ENCODE measurements at regions not wholly inside any gene's neighbourhood (a gene's known extent, or its start where the extent isn't known, plus 50 kb on each side); places are given as distances from the start of the nearest gene placed in this dataset.
A peak's percentile ranks its signal among the peaks of the same experiment; 100 is the strongest.

GRCh38 chr11:101816613-101817012 is 98.2 kb upstream of the CEP126 start:
- Mint-ChIP-seq H3K4me1 (no peaks in the 10 kb centered on the region), H3K36me3 (no peaks in the 10 kb centered on the region), H3K27ac (peak overlapping the region; percentile 36), H3K27me3 (ENCODE audit: insufficient read depth, low read depth) (peaks cover 2% of the 10 kb centered on the region), H3K4me3 (no peak overlapping the region), H3K9me3 (no peaks in the 10 kb centered on the region)
- H4K20me1 ChIP-seq (ENCODE audit: low read depth), result no peaks in the 10 kb centered on the region
- no peak overlapping the region for H3K4me2 ChIP-seq
- DNase-seq (ENCODE audit: low spot score), result no peak
- H2AFZ ChIP-seq (replicated peaks), result no peak overlapping the region
- TF ChIP-seq EZH2phosphoT487 (IDR thresholded peaks at IDR 0.05) (no peak), EZH2 (IDR thresholded peaks at IDR 0.05) (no peak), CTCF (IDR thresholded peaks at IDR 0.05) (no peak)
- H3K4me3 ChIP-seq, result no peak overlapping the region
- H3K9me3 ChIP-seq (ENCODE audit: low read depth), result no peaks in the 10 kb centered on the region
- H3K27ac ChIP-seq, result no peak overlapping the region
- H3K27me3 ChIP-seq, result no peaks in the 10 kb centered on the region
- no peaks in the 10 kb centered on the region for H3F3A ChIP-seq (ENCODE audit: low read depth)
- H3K4me1 ChIP-seq, result no peaks in the 10 kb centered on the region
- no peak overlapping the region for H3K9ac ChIP-seq
- H3K79me2 ChIP-seq (ENCODE audit: low read depth), result no peaks in the 10 kb centered on the region
- H3K36me3 ChIP-seq, result no peaks in the 10 kb centered on the region

- Histone ChIP-seq H4K20me1 (ENCODE audit: low read depth) (no peaks in the 10 kb centered on the region), H3K9ac (no peak overlapping the region), H3K4me3 (no peak overlapping the region), H3K79me2 (ENCODE audit: low read depth) (no peaks in the 10 kb centered on the region), H3K27ac (no peak overlapping the region), H3K9me3 (ENCODE audit: low read depth) (no peaks in the 10 kb centered on the region), H3K4me2 (no peak overlapping the region), H3K27me3 (no peaks in the 10 kb centered on the region), H2AFZ (replicated peaks) (no peak overlapping the region), H3K36me3 (no peaks in the 10 kb centered on the region), H3F3A (ENCODE audit: low read depth) (no peaks in the 10 kb centered on the region), H3K4me1 (no peaks in the 10 kb centered on the region)
- Mint-ChIP-seq H3K4me1 (no peaks in the 10 kb centered on the region), H3K9me3 (no peaks in the 10 kb centered on the region), H3K4me3 (no peak overlapping the region), H3K36me3 (no peaks in the 10 kb centered on the region), H3K27ac (no peak overlapping the region), H3K27me3 (ENCODE audit: insufficient read depth, low read depth) (peaks cover 4% of the 10 kb centered on the region)
- no peak for DNase-seq (ENCODE audit: low spot score)
- TF ChIP-seq CTCF (IDR thresholded peaks at IDR 0.05) (no peak), EZH2 (IDR thresholded peaks at IDR 0.05) (no peak), EZH2phosphoT487 (IDR thresholded peaks at IDR 0.05) (no peak)
Measured at GRCh38 chr11:101812546-101812945, 102.3 kb upstream of the CEP126 start.

GRCh38 chr11:101810546-101810945 is 104.3 kb upstream of the CEP126 start:
- Histone ChIP-seq H2AFZ (replicated peaks) (no peak overlapping the region), H4K20me1 (ENCODE audit: low read depth) (no peaks in the 10 kb centered on the region), H3K79me2 (ENCODE audit: low read depth) (no peaks in the 10 kb centered on the region), H3K36me3 (no peaks in the 10 kb centered on the region), H3F3A (ENCODE audit: low read depth) (no peaks in the 10 kb centered on the region), H3K27ac (no peak overlapping the region), H3K4me1 (no peaks in the 10 kb centered on the region), H3K27me3 (no peaks in the 10 kb centered on the region), H3K4me2 (no peak overlapping the region), H3K9me3 (ENCODE audit: low read depth) (no peaks in the 10 kb centered on the region), H3K4me3 (no peak overlapping the region), H3K9ac (no peak overlapping the region)
- Mint-ChIP-seq H3K9me3 (no peaks in the 10 kb centered on the region), H3K36me3 (no peaks in the 10 kb centered on the region), H3K4me1 (no peaks in the 10 kb centered on the region), H3K4me3 (no peak overlapping the region), H3K27ac (no peak overlapping the region), H3K27me3 (ENCODE audit: insufficient read depth, low read depth) (peaks cover 2% of the 10 kb centered on the region)
- TF ChIP-seq EZH2 (IDR thresholded peaks at IDR 0.05) (no peak), CTCF (IDR thresholded peaks at IDR 0.05) (no peak), EZH2phosphoT487 (IDR thresholded peaks at IDR 0.05) (no peak)
- DNase-seq (ENCODE audit: low spot score), result no peak

- no peak for TF ChIP-seq EZH2 (IDR thresholded peaks at IDR 0.05)
- no peak overlapping the region for H3K4me3 ChIP-seq
- no peaks in the 10 kb centered on the region for H3F3A ChIP-seq (ENCODE audit: low read depth)
- H3K27me3 ChIP-seq, result no peaks in the 10 kb centered on the region
- H3K79me2 ChIP-seq (ENCODE audit: low read depth), result no peaks in the 10 kb centered on the region
- H3K36me3 Mint-ChIP-seq, result no peaks in the 10 kb centered on the region
- no peak overlapping the region for H3K27ac Mint-ChIP-seq
- H3K4me3 Mint-ChIP-seq, result no peak overlapping the region
- H3K4me2 ChIP-seq, result no peak overlapping the region
- no peaks in the 10 kb centered on the region for H3K9me3 ChIP-seq (ENCODE audit: low read depth)
- no peaks in the 10 kb centered on the region for H3K4me1 ChIP-seq
- no peak overlapping the region for H3K27ac ChIP-seq
- no peaks in the 10 kb centered on the region for H3K9me3 Mint-ChIP-seq
- no peaks in the 10 kb centered on the region for H3K36me3 ChIP-seq
- no peaks in the 10 kb centered on the region for H3K4me1 Mint-ChIP-seq
- no peaks in the 10 kb centered on the region for H4K20me1 ChIP-seq (ENCODE audit: low read depth)
- DNase-seq (ENCODE audit: low spot score), result no peak
- H3K9ac ChIP-seq, result no peak overlapping the region
- no peak overlapping the region for H2AFZ ChIP-seq (replicated peaks)
- H3K27me3 Mint-ChIP-seq (ENCODE audit: insufficient read depth, low read depth), result peaks cover 2% of the 10 kb centered on the region
Measured at GRCh38 chr11:101807531-101807930, 107.3 kb upstream of the CEP126 start.
